GM23338 (cell line): ENCODE measurements at regions not wholly inside any gene's neighbourhood (a gene's known extent, or its start where the extent isn't known, plus 50 kb on each side); places are given as distances from the start of the nearest gene placed in this dataset.

Source experiments
- ATAC-seq: fragments of 200-7000 bp; cut with Tn5 transposase; 3 replicates; pipeline ENCODE4 v1.9.1; 2020
- DNase-seq: peaks from one replicate; pipeline ENCODE4 v3.0.0-alpha.2; 2015; ENCODE audit warnings: low spot score
- H2AFZ ChIP-seq: fragments of 200-600 bp; sonication (generic); 2 replicates; pipeline ENCODE4 v1.8.0; 2016; ENCODE audit warnings: antibody characterized with exemption, mild to moderate bottlenecking, moderate library complexity
- H3F3A ChIP-seq: fragments of 200-600 bp; sonication (generic); replicated peaks from 2 replicates; pipeline ENCODE4 v1.8.0; 2017; ENCODE audit warnings: antibody characterized with exemption, mixed run types, low read depth
- H3K27ac ChIP-seq: fragments of 200-600 bp; sonication (generic); 2 replicates; pipeline ENCODE4 v1.6.1; 2016; ENCODE audit warnings: low read depth
- H3K27me3 ChIP-seq: fragments of 200-600 bp; sonication (generic); 2 replicates; pipeline ENCODE4 v1.8.0; 2016; ENCODE audit warnings: mild to moderate bottlenecking, mixed run types, moderate library complexity; ENCODE audit not compliant: insufficient read depth
- H3K36me3 ChIP-seq: fragments of 200-600 bp; sonication (generic); 2 replicates; pipeline ENCODE4 v1.8.0; 2016; ENCODE audit warnings: mild to moderate bottlenecking; ENCODE audit not compliant: insufficient read depth
- H3K4me1 ChIP-seq: fragments of 200-600 bp; sonication (generic); 2 replicates; pipeline ENCODE4 v1.8.0; 2016; ENCODE audit warnings: mild to moderate bottlenecking, moderate library complexity; ENCODE audit not compliant: insufficient read depth
- H3K4me2 ChIP-seq: fragments of 200-600 bp; sonication (generic); 2 replicates; pipeline ENCODE4 v1.7.1; 2017; ENCODE audit warnings: mixed run types
- H3K4me3 ChIP-seq: fragments of 200-600 bp; sonication (generic); 2 replicates; pipeline ENCODE4 v1.6.1; 2016; ENCODE audit warnings: mixed run types
- H3K79me2 ChIP-seq: fragments of 200-600 bp; sonication (generic); replicated peaks from 2 replicates; pipeline ENCODE4 v1.8.0; 2017; ENCODE audit warnings: mild to moderate bottlenecking; ENCODE audit not compliant: insufficient read depth
- H3K9me2 ChIP-seq: fragments of 200-600 bp; sonication (generic); 2 replicates; pipeline ENCODE4 v1.8.0; 2017; ENCODE audit not compliant: insufficient read depth
- H4K20me1 ChIP-seq: fragments of 200-600 bp; sonication (generic); replicated peaks from 2 replicates; pipeline ENCODE4 v1.8.0; 2017; ENCODE audit warnings: mild to moderate bottlenecking; ENCODE audit not compliant: insufficient read depth
- H3K27ac Mint-ChIP-seq: 2 replicates; pipeline ENCODE4 v1.8.0; 2020; ENCODE audit warnings: inconsistent platforms, mild to moderate bottlenecking, moderate library complexity, mixed read lengths
- H3K27me3 Mint-ChIP-seq: 3 replicates; pipeline ENCODE4 v1.8.0; 2022; ENCODE audit warnings: low read depth, mild to moderate bottlenecking, moderate library complexity, mixed read lengths, inconsistent platforms; ENCODE audit not compliant: insufficient read depth, poor library complexity
- H3K36me3 Mint-ChIP-seq: 3 replicates; pipeline ENCODE4 v1.8.0; 2021; ENCODE audit warnings: low read depth, mild to moderate bottlenecking, inconsistent platforms, moderate library complexity, mixed read lengths
- H3K4me1 Mint-ChIP-seq: 3 replicates; pipeline ENCODE4 v1.8.0; 2020; ENCODE audit warnings: mild to moderate bottlenecking, inconsistent platforms, mixed read lengths
- H3K4me3 Mint-ChIP-seq: 3 replicates; pipeline ENCODE4 v1.8.0; 2021; ENCODE audit warnings: moderate library complexity, mild to moderate bottlenecking, inconsistent platforms, mixed read lengths
- H3K9me3 Mint-ChIP-seq: 3 replicates; pipeline ENCODE4 v1.8.0; 2020; ENCODE audit warnings: moderate library complexity, mild to moderate bottlenecking, inconsistent platforms, mixed read lengths
- CREB1 ChIP-seq: fragments of 250-450 bp; sonication (Bioruptor Pico); IDR thresholded peaks from 2 replicates; pipeline ENCODE4 v1.5.0; 2020; ENCODE audit warnings: low read depth, mild to moderate bottlenecking, moderate library complexity
- CTCF ChIP-seq, 2 experiments: fragments of 200-600 bp in 1 of 2; sonication (generic) in 1 of 2; conservative IDR thresholded peaks; 2 replicates each; pipeline versions ENCODE4 v1.5.1 to v1.6.1; 2016 to 2017; ENCODE audit warnings: antibody characterized with exemption in 2 of 2, low read depth in 2 of 2, mild to moderate bottlenecking in 2 of 2, moderate library complexity in 1 of 2
- ETS1 ChIP-seq: IDR thresholded peaks from 2 replicates; pipeline ENCODE4 v1.6.1; 2016; ENCODE audit warnings: antibody characterized with exemption
- EZH2 ChIP-seq: fragments of 200-600 bp; sonication (generic); IDR thresholded peaks from one replicate; pipeline ENCODE4 v1.8.0; 2017; ENCODE audit warnings: antibody characterized with exemption, mild to moderate bottlenecking, low read depth; ENCODE audit not compliant: unreplicated experiment
- EZH2phosphoT487 ChIP-seq: fragments of 200-600 bp; sonication (generic); IDR thresholded peaks from one replicate; pipeline ENCODE4 v1.8.1; 2018; ENCODE audit warnings: antibody characterized with exemption; ENCODE audit not compliant: unreplicated experiment
- JUNB ChIP-seq: IDR thresholded peaks from one replicate; pipeline ENCODE4 v1.6.1; 2016; ENCODE audit warnings: antibody characterized with exemption; ENCODE audit not compliant: unreplicated experiment
- NANOG ChIP-seq: IDR thresholded peaks from 2 replicates; pipeline ENCODE4 v1.6.1; 2016; ENCODE audit warnings: antibody characterized with exemption, borderline replicate concordance
- POLR2AphosphoS5 ChIP-seq: IDR thresholded peaks from 2 replicates; pipeline ENCODE4 v1.6.1; 2016; ENCODE audit warnings: antibody characterized with exemption, low read depth
- REST ChIP-seq: IDR thresholded peaks from one replicate; pipeline ENCODE4 v1.6.1; 2018; ENCODE audit warnings: antibody characterized with exemption; ENCODE audit not compliant: unreplicated experiment
- STAT1 ChIP-seq: IDR thresholded peaks from one replicate; pipeline ENCODE4 v1.6.1; 2016; ENCODE audit warnings: antibody characterized with exemption; ENCODE audit not compliant: unreplicated experiment
- ZNF114 ChIP-seq: fragments of 250-450 bp; sonication (Bioruptor Pico); IDR thresholded peaks from 2 replicates; pipeline ENCODE4 v1.5.0; 2020; ENCODE audit warnings: mild to moderate bottlenecking, moderate library complexity
- ZNF331 ChIP-seq: fragments of 250-450 bp; sonication (Bioruptor Pico); IDR thresholded peaks from 2 replicates; pipeline ENCODE4 v1.5.0; 2020; ENCODE audit warnings: low read depth, mild to moderate bottlenecking, moderate library complexity
- ZNF462 ChIP-seq: fragments of 250-450 bp; sonication (Bioruptor Pico); IDR thresholded peaks from 2 replicates; pipeline ENCODE4 v1.5.0; 2020; ENCODE audit warnings: mild to moderate bottlenecking, moderate library complexity

GRCh38 chr15:47929138-47929803 lies 191.5 kb upstream of the SLC24A5 start:
- Histone ChIP-seq H3K4me3 (no peak overlapping the region), H4K20me1 (no peaks in the 10 kb centered on the region), H3K4me1 (no peaks in the 10 kb centered on the region), H3K4me2 (no peak overlapping the region), H3F3A (no peaks in the 10 kb centered on the region), H3K9me2 (peaks cover 5% of the 10 kb centered on the region; the same call in 1 of the 2 replicates), H3K79me2 (no peaks in the 10 kb centered on the region), H3K36me3 (no peaks in the 10 kb centered on the region), H2AFZ (peak overlapping the region; percentile 47; the same call in 1 of the 2 replicates), H3K27me3 (no peaks in the 10 kb centered on the region), H3K27ac (no peak overlapping the region)
- Mint-ChIP-seq H3K27ac (no peak overlapping the region), H3K9me3 (no peaks in the 10 kb centered on the region), H3K4me3 (no peak overlapping the region), H3K36me3 (no peaks in the 10 kb centered on the region), H3K4me1 (peaks cover 6% of the 10 kb centered on the region; the same call in 2 of the 3 replicates), H3K27me3 (no peaks in the 10 kb centered on the region)
- TF ChIP-seq STAT1 (no peak), NANOG (no peak), EZH2phosphoT487 (no peak), ZNF114 (CRISPR knock-in tag) (no peak), ZNF331 (CRISPR knock-in tag) (no peak), REST (no peak), ETS1 (no peak), CREB1 (no peak), POLR2AphosphoS5 (no peak), JUNB (no peak), EZH2 (no peak), CTCF (conservative IDR thresholded peaks at IDR 0.05; ENCODE audit: low read depth in 2 of 2) (no peak), ZNF462 (CRISPR knock-in tag) (no peak)
- peak; percentile 15 for DNase-seq
- ATAC-seq = no peak
